OCI-LY7 (cell line): ENCODE measurements at regions not wholly inside any gene's neighbourhood (a gene's known extent, or its start where the extent isn't known, plus 50 kb on each side); places are given as distances from the start of the nearest gene placed in this dataset.
A peak's percentile ranks its signal among the peaks of the same experiment; 100 is the strongest.
"Not testable (repeated sequence)": the region's sequence is repeated elsewhere in the genome, so short reads cannot be mapped to it uniquely, and the experiment has no call there.

Experiments used
- BruUV-seq: library from RNA; stranded (reverse); fragments of 400-500 nt; replicated peaks from 2 replicates; lab custom pipeline; 2021; lab: Mats Ljungman, UMichigan
- CTCF ChIA-PET: fragments of 300-600 bp; sonication (Branson Sonifier 250); formaldehyde crosslinking; loops from one replicate; lab custom pipeline; 2022; ENCODE audit warnings: antibody characterized with exemption; ENCODE audit not compliant: unreplicated experiment; lab: Charles Lee
- POLR2A ChIA-PET: fragments of 300-600 bp; sonication (Branson Sonifier 250); formaldehyde crosslinking; loops from one replicate; lab custom pipeline; 2022; ENCODE audit warnings: antibody characterized with exemption; lab: Charles Lee
- DNase-seq: peaks from one replicate; pipeline ENCODE4 v3.0.0-alpha.2; 2015; ENCODE audit warnings: low spot score
- H2AFZ ChIP-seq: fragments of 200-600 bp; sonication (generic), shearing (Covaris generic); 2 replicates; pipeline ENCODE4 v1.6.1; 2014; ENCODE audit warnings: mild to moderate bottlenecking, antibody characterized with exemption, low read length, moderate library complexity
- H3K27ac ChIP-seq: fragments of 200-600 bp; sonication (generic); 2 replicates; pipeline ENCODE4 v1.5.1; 2014; ENCODE audit warnings: mixed run types, low read depth, mild to moderate bottlenecking, moderate library complexity, low read length, inconsistent platforms; ENCODE audit not compliant: poor library complexity, severe bottlenecking
- H3K36me3 ChIP-seq: fragments of 200-600 bp; sonication (generic); 2 replicates; pipeline ENCODE4 v1.6.1; 2014; ENCODE audit warnings: mild to moderate bottlenecking, antibody characterized with exemption, low read length, moderate library complexity, mixed read lengths; ENCODE audit not compliant: insufficient read depth
- H3K4me1 ChIP-seq: fragments of 200-600 bp; sonication (generic); 2 replicates; pipeline ENCODE4 v1.5.1; 2014; ENCODE audit warnings: mild to moderate bottlenecking, low read length; ENCODE audit not compliant: insufficient read depth, poor library complexity, severe bottlenecking
- H3K4me2 ChIP-seq: fragments of 200-600 bp; sonication (generic); 2 replicates; pipeline ENCODE4 v1.6.1; 2014; ENCODE audit warnings: mild to moderate bottlenecking, low read length
- H3K4me3 ChIP-seq: fragments of 200-600 bp; sonication (generic); 2 replicates; pipeline ENCODE4 v1.5.1; 2014; ENCODE audit warnings: mild to moderate bottlenecking, low read depth, low read length; ENCODE audit not compliant: poor library complexity, severe bottlenecking
- H3K79me2 ChIP-seq: fragments of 200-600 bp; sonication (generic); 2 replicates; pipeline ENCODE4 v1.6.1; 2016; ENCODE audit warnings: low read depth, mild to moderate bottlenecking, low read length, moderate library complexity, mixed read lengths; ENCODE audit not compliant: insufficient read depth
- H3K9me2 ChIP-seq: fragments of 200-600 bp; sonication (generic); 2 replicates; pipeline ENCODE4 v1.6.1; 2016; ENCODE audit warnings: mild to moderate bottlenecking, low read length, mixed read lengths; ENCODE audit not compliant: insufficient read depth
- H3K9me3 ChIP-seq: fragments of 200-600 bp; sonication (generic); 2 replicates; pipeline ENCODE4 v1.6.1; 2014; ENCODE audit warnings: mild to moderate bottlenecking, mixed run types, low read length, mixed read lengths
- H4K20me1 ChIP-seq: fragments of 200-600 bp; sonication (generic); 2 replicates; pipeline ENCODE4 v1.6.1; 2014; ENCODE audit warnings: mild to moderate bottlenecking, antibody characterized with exemption, low read length, moderate library complexity, mixed read lengths; ENCODE audit not compliant: insufficient read depth
- EZH2phosphoT487 ChIP-seq: fragments of 200-600 bp; sonication (generic); IDR thresholded peaks from 2 replicates; pipeline ENCODE4 v1.6.1; 2018; ENCODE audit warnings: low read depth, borderline replicate concordance, mild to moderate bottlenecking, mixed run types, antibody characterized with exemption, low read length, moderate library complexity, mixed read lengths
- intact Hi-C: fragments of 100-400 bp; cut with micrococcal nuclease; formaldehyde crosslinking; loops from one replicate; pipeline ENCODE4 v1.10.0; 2022; ENCODE audit not compliant: unreplicated experiment
- TF ChIP-seq, protein P1 (sequence below): fragments of 200-600 bp; sonication (generic); conservative IDR thresholded peaks from 2 replicates; pipeline ENCODE4 v1.5.1; 2014; ENCODE audit warnings: mild to moderate bottlenecking, antibody characterized with exemption, low read length, moderate library complexity, mixed read lengths

DNA sequence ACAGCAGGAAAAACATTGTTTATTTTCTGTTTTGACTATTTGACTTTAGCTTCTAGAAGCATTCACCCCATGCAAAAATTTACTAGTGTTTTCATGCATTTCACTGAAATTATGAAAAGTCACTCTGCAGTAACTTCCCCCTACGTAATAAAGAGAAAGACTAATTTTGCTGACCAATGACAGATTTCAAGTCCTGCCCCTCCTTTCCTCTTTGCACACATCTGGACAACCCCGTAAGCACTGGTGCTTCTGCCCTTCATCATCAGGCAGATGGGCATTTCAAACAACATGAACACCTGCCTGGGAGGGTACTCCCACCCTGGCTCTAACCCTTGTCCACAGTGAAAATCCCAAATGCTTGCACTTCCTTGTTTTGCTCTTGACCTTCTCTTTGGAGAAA is 815.0 kb upstream of the ID2 start:
- intact Hi-C loops, result no loop called here
- no TSS peak for BruUV-seq
- H3K9me2 ChIP-seq, result no peaks in the 10 kb centered on the region
- CTCF ChIA-PET, result no interaction called here
- H3K36me3 ChIP-seq, result no peaks in the 10 kb centered on the region
- TF ChIP-seq, protein P1, sequence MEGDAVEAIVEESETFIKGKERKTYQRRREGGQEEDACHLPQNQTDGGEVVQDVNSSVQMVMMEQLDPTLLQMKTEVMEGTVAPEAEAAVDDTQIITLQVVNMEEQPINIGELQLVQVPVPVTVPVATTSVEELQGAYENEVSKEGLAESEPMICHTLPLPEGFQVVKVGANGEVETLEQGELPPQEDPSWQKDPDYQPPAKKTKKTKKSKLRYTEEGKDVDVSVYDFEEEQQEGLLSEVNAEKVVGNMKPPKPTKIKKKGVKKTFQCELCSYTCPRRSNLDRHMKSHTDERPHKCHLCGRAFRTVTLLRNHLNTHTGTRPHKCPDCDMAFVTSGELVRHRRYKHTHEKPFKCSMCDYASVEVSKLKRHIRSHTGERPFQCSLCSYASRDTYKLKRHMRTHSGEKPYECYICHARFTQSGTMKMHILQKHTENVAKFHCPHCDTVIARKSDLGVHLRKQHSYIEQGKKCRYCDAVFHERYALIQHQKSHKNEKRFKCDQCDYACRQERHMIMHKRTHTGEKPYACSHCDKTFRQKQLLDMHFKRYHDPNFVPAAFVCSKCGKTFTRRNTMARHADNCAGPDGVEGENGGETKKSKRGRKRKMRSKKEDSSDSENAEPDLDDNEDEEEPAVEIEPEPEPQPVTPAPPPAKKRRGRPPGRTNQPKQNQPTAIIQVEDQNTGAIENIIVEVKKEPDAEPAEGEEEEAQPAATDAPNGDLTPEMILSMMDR, result no peak
- no peak for TF ChIP-seq EZH2phosphoT487
- DNase-seq, result no peak
- H2AFZ ChIP-seq, result peak overlapping the region; percentile 50
- H3K4me1 ChIP-seq, result peaks cover 35% of the 10 kb centered on the region
- H3K79me2 ChIP-seq, result no peaks in the 10 kb centered on the region
- POLR2A ChIA-PET, result interaction anchor here (0.6 to 1.2 kb wide), 3 partner anchors 14 to 814 kb away, joined by 3 to 7 read pairs (median 4); no protein-coding TSS in a partner anchor
- H3K4me2 ChIP-seq, result peak overlapping the region; percentile 57
- H3K4me3 ChIP-seq, result no peak overlapping the region
- H4K20me1 ChIP-seq, result no peaks in the 10 kb centered on the region
- H3K27ac ChIP-seq, result no peak overlapping the region
- no peaks in the 10 kb centered on the region for H3K9me3 ChIP-seq

DNA sequence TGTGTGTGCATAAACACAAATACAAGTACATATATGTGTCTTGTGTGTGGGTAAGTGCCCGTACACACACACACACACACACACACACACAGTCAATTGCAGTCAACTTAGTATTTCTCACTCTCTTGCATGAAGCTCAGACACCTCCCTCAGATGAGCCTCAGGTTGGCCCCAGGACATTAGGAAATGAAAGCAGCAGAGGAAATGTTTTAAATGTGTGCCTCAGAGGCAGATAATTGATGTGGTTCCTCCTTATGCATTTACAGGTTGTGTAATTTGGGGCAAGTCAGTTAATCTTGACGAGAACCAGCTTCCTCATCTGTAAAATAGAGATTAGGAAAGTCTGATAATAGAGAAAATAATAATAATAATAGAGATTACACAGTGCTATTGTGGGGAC is 814.0 kb upstream of the ID2 start:
- BruUV-seq, result no TSS peak
- Histone ChIP-seq H3K36me3 (no peaks in the 10 kb centered on the region), H3K79me2 (no peaks in the 10 kb centered on the region), H3K27ac (peak overlapping the region; percentile 24), H2AFZ (peak overlapping the region; percentile 59; the same call in 1 of the 2 replicates), H3K9me2 (no peaks in the 10 kb centered on the region), H3K9me3 (no peaks in the 10 kb centered on the region), H4K20me1 (no peaks in the 10 kb centered on the region), H3K4me1 (peaks cover 35% of the 10 kb centered on the region), H3K4me2 (peak overlapping the region; percentile 57), H3K4me3 (peak overlapping the region; percentile 24)
- peak; percentile 64 for DNase-seq
- TF ChIP-seq, protein P1, result no peak
- TF ChIP-seq EZH2phosphoT487, result no peak
- intact Hi-C loops, result no loop called here
- CTCF ChIA-PET, result no interaction called here
- POLR2A ChIA-PET, result interaction anchor here (0.6 to 1.2 kb wide), 8 partner anchors 12 to 929 kb away, joined by 3 to 9 read pairs (median 4); no protein-coding TSS in a partner anchor

DNA sequence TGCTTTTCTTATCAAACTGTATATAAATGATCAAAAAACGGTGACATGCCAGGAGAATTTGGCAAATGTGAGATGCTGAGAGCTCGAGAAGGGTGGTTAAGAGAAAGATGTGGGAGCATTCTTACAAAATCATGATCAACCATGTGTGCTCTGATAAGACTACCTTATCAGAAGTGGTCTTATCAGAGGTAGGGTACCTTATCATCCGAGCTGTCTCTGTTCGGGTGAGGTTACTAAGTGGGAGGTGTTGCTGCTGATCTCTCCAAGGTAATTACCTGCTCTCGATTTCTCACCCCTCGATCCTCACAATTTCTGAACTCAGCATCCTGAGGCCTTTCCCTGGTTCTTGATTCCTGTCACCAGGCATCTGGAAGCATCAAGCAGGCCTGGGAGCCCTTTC is 813.0 kb upstream of the ID2 start:
- Histone ChIP-seq H3K27ac (no peak overlapping the region), H4K20me1 (no peaks in the 10 kb centered on the region), H3K4me1 (peaks cover 35% of the 10 kb centered on the region), H3K9me3 (no peaks in the 10 kb centered on the region), H2AFZ (no peak overlapping the region), H3K4me2 (peak overlapping the region; percentile 57; the same call in 1 of the 2 replicates), H3K4me3 (no peak overlapping the region), H3K9me2 (no peaks in the 10 kb centered on the region), H3K79me2 (no peaks in the 10 kb centered on the region), H3K36me3 (no peaks in the 10 kb centered on the region)
- no TSS peak for BruUV-seq
- no peak for DNase-seq
- POLR2A ChIA-PET, result interaction anchor here (0.7 to 1.1 kb wide), 3 partner anchors 16 to 369 kb away, joined by 3 read pairs; no protein-coding TSS in a partner anchor
- CTCF ChIA-PET, result no interaction called here
- intact Hi-C loops, result no loop called here
- TF ChIP-seq, protein P1, result no peak
- no peak for TF ChIP-seq EZH2phosphoT487

DNA sequence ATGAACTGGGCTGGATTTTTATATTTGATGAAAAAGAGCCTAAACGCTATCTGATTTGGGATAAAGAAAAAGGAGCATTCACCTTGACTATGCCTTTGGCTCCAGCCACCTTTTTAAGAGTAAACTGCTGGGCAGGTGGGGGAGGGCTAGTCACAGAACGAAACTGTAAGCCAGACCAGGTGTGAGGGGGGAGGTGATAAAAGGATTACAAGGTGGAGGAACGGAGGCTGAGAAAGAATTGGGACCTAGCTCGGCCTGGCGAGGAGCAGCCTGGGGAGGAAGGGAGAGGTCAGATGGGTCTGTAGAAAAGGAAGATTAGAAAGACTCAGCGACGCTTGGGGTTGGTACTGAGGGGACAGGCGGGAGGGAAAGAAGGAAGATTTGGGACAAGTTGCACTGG is 805.4 kb upstream of the ID2 start:
- CTCF ChIA-PET, H3K27ac ChIP-seq, H3K4me2 ChIP-seq, POLR2A ChIA-PET, H3K4me3 ChIP-seq, H4K20me1 ChIP-seq, H3K9me3 ChIP-seq, H3K4me1 ChIP-seq, H3K36me3 ChIP-seq, DNase-seq, BruUV-seq, H2AFZ ChIP-seq, H3K9me2 ChIP-seq, H3K79me2 ChIP-seq, intact Hi-C loops: not testable (repeated sequence)
